GM21786 (cell line): ENCODE measurements at regions not wholly inside any gene's neighbourhood (a gene's known extent, or its start where the extent isn't known, plus 50 kb on each side); places are given as distances from the start of the nearest gene placed in this dataset.
"Not testable (repeated sequence)": the region's sequence is repeated elsewhere in the genome, so short reads cannot be mapped to it uniquely, and the experiment has no call there.

ENCODE experiments used
- ATAC-seq: cut with Tn5 transposase; IDR thresholded peaks from one replicate; pipeline ENCODE4 v1.9.1; 2021; ENCODE audit not compliant: unreplicated experiment

- ATAC-seq: no peak
Measured at GRCh38 chr20:29687438-29687837, 1570.0 kb upstream of the DEFB115 start.

DNA sequence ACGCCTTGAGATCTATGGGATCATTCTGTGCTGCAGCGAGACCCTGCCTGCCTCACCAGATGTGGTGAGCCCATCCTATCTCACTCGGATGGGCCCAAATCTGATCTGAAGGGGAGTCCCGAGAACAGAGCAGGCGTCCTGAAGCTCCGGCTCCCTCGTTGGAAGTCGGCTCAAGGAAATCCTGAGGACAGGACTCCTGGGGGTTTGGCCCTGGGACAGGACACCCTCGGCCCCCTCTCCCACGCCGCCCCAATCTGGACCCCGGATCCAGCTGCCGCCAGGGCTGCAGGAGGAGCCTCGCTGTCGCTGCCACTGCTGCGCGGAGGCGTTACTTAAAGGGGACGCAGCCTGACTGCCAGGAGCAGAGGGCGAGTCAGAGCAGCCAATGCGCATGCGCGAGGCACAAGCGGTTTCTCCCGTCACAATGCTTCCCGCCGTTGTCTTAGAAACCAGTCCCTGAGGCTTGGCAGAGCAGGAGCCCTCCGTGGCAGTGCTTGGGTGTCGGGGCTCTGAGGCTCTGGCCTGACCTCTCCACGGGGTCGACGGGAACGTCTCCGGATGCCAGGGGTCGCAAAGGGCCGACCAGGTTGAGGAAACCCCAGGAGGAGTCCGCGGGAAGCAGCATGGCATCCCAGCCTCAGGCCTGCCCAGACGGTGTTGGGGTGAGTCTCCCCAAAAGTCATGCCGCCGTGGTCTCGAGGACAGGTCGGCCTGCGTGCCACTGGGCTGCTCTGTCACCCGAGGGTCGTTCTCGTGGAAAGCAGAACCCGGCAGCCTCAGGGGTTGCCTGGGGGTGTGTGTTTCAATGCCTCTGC lies 1567.8 kb upstream of the DEFB115 start:
- no peak for ATAC-seq

- ATAC-seq: no peak
Measured at GRCh38 chr20:29690274-29690673, 1567.2 kb upstream of the DEFB115 start.

DNA sequence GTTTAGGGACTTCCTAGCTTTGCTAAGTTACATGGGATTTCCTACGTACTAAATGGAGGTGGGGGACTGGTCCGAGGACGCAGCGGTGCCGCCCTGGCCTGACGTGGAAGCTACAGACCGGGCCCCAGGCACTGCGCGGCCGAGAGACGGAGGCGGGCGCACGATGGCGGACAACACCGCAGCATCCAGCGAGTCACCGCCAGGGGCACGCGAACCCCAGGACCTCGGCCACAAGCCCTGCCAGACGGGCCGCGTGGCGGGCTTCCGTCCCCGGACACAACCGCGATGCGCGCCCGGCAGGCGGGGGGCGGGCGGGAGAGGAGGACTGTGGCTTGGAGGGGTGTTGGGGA lies 1516.9 kb upstream of the DEFB115 start:
- no peak for ATAC-seq

DNA sequence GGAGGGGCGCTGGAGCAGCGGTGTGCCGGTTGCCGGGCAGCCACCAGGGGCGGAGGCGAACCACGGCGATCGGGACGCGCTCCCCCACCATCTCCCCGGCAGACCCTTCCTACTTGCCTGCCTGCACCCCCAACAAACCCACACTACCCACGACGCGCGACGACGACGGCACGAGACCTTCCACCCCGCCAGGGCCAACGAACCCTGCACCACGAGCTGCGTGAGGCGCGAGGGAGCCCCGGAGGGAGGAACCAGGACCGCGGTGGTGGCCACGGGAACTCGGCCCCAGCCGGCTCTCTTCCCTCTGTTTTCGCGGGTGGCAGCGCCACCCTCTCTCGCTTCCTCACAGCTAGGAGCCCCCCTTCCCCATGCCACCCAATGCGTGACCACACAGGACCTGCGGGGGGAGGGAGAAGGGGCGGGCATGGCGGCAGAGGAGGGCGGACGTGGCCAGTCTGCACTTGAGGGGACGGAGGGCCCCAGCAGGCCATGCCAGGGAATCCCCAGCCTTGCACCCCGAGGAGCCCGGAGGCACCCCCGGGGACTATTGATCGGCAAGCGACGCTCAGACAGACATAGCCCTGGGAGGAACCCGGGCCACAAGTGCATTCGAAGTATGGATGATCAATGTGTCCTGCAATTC lies 1516.4 kb upstream of the DEFB115 start:
- ATAC-seq: no peak

GRCh38 chr20:29741594-29741893 lies 1515.9 kb upstream of the DEFB115 start:
- no peak for ATAC-seq

DNA sequence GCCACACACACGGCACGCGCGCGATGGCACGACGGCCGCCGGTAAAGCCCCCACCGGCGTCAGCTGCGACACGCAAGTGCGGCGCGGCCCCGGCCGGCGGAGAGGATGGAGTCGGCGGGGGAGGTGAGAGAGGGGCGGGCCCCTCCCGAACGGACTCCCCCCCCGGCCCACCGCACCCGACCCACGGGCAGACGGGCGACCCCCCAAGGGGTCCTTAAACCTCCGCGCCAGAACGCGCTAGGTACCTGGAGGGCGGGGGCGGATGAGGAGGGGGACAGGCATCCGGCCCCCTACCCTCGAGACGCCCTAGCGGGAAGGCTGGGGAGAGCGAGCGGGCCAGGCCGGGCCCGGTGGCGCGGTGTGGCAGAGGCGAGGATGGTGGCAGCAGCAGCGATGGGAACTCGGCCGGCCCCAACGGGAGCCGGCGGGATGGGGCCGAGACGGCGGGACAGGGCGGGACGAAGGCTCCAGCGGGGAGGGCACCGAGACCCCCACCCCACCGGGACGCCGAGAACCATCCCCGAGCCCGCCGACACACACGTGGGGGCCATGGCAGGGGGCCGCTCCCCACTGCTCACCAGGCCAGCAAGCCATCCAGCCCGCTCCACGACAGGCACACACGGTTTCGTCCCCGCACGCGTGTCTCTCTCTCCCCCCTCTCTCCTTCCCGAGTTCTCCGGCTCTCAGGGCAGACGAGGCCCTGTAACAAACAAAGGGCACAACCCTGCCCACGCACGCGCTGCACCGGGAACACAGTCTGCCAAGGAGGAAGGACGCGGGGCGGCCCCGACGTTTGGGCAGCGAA lies 1515.4 kb upstream of the DEFB115 start:
- ATAC-seq: no peak

DNA sequence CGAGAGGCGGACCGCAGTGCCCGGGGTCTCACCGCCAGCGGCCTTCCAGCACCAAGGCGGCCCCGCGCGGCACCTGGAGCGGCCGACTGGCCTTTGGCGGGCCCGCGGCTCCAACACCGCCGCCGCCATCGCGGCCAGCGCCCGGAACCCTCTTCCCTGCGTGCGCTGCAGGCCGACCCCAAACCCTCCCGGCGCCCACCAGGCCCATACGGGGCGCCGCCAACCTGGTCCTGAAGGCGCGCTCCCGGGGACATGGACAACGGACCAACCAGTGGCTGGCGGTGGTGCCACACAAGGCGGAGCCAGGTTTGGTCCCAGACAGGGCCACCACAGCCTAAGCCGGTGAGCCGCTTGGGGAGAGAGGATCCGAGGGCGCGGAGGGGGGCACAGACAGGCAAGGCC lies 1514.8 kb upstream of the DEFB115 start:
- no peak for ATAC-seq

DNA sequence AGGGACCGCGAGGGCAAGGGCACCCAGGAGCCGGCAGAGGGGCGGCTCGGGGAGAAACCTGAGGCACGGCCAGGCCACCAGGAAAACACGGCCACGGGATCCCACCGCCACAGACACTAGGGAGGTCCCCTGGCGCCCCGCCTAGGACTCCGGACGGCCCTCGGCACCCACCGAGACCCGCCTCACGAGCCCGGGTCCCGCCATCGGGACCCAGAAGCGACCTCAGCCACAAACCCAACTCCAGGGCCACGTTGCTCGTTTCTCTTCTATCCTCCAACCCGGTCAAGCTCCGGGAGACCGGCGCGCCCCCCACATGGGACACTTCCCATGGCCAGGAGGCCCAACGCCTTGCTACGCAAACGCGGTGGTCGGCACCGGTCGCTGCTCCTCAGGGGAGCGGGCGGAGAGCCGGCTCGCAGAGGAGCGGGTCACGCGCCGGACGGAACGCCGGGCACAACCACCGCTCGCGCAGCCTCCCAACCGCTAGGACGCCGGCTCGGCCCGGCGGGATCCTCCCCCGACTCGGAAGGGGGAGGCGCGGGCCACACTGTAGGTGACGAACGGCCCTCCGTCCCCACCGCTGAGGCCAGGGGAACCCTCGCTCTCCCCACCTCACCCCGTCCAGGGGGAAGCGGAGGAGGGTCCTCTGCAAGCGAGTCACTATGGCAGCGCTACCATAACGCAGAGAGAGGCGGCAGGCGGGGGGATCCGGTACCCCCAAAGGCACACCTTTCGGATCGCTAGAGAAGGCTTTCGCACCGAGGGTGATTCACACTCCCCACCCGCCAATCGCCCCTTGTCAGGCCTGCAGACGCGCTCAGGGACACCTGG lies 1514.1 kb upstream of the DEFB115 start:
- no peak for ATAC-seq

DNA sequence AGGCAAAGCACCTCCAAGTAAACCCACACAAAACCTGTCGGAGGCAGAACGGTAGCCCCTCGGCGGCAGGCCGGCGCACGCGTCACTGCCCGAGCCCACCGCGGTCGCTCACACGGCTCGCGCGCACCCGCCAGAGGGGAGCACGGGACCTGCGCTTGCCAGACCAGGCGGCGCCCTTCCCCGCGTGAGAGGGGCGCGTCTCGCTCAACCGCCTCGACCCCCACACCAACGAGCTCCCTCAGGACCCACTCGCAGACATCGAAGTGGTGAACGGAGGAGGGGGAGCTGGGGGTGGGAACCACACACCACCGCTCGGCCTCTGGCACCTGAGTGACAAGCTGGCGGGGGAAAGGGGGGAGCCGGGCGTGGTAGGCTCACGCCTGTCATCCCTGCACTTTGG lies 1513.4 kb upstream of the DEFB115 start:
- ATAC-seq: no peak

DNA sequence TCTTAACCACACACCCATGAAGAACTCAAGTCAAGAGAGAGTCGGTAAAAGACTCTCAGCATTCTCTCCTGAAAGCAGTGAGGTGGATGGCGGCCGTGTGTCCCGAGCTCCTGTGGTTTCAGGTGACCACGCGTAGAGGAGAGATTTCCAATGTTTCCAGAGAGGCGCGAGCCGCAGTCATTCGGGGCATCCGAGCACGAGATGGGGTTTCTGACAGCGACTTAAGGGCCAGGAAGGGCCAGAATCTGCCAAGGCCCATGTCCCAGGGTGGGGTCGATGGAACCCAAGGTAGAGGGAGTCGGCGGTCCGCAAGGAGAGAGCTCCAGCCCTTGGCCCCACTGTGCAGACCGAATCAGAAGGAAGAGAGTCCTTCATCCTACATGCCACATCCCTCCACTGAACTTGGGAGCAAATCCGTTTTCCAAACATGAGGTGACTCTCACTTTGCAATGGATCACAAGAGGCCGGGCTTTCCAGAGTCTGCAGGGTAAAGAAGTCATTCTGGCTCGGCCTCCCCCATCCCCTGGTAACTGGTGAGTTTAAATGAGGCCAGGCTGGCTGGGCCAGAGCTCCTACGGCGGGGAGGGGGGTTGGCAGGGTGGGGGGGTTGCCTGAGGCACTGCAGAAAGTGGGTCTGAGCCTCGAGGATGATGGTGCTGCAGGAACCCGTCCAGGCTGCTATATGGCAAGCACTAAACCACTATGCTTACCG lies 1511.8 kb upstream of the DEFB115 start:
- not testable (repeated sequence) for ATAC-seq

- ATAC-seq: no peak
Measured at GRCh38 chr20:29750268-29750899, 1507.1 kb upstream of the DEFB115 start.

GRCh38 chr20:29752644-29753425 lies 1504.6 kb upstream of the DEFB115 start:
- not testable (repeated sequence) for ATAC-seq

DNA sequence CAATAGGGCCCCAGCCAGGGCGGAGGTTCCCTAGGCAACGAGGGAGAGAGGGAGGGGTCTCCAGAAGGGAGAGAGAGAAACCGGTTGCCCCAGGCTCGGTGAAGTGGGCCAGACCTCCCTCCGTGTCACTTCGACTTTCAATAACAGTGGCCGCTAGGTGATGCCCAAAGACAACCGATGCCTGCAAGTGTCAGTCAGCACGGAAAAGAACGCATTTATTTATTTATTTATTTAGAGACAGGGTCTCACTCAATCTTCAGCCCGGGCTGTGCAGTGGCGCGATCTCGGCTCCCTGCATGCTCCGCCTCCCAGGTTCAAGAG lies 1504.1 kb upstream of the DEFB115 start:
- ATAC-seq: not testable (repeated sequence)

DNA sequence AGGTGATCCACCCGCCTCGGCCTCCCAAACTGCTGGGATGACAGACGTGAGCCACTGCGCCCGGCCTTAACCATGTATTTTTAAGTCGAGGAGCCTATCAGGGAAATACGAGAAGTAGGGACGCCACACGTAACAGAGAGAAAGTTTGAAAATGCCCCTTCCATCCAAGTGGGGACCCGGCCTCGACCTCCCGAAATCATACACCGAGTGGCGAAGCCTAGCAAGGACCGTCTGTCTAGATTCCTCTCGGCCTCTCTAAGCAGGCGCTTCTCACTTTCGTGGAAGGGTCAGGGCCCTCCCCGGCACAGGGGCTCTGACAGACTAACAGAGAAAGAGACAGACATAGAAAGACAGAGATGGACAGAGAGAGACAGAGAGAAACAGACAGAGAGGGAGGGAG lies 1503.6 kb upstream of the DEFB115 start:
- not testable (repeated sequence) for ATAC-seq

DNA sequence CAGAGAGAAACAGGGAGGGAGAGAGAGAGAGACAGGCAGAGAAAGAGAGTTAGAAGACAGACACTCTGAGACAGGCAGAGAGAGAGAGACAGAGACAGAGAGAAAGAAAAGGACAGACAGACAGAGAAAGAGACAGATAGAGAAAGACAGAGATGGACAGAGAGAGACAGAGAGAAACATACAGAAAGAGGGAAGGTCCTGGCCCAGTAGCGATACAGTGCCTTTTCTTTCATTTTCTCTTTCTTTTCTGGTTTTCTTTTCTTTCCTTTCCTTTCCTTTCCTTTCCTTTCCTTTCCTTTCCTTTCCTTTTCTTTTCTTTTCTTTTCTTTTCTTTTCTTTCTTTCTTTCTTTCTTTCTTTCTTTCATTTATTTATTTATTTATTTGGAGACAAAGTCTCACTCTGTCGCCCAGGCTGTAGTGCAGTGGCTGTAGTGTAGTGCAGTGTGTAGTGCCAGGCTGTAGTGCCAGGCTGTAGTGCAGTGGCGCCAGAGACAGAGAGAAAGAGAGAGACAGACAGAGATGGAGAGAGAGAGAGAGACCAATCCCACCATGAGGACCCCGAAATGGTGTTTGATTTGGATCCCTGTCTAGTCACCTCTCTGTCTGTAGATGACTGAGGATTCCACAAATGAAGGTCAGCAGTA lies 1501.5 kb upstream of the DEFB115 start:
- ATAC-seq: not testable (repeated sequence)

DNA sequence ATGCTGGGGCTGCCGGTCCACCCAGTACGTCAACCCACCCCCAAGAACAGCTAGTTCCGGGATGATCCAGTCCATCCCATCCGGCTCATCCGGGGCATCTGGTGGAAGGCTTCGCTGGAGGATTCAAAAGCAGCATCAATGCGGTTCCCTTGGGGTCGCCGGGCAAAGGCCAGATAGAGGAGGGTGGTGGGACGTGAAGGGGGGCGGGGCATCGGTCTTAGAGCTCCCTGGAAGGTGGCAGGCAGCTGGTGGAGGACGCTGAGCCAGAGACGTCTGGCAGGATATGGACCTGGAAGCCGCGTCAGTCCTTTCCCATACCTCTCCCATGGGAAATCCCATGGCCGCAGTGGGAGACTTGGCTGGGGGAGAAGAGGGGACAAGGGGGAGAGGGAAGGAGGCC lies 1500.8 kb upstream of the DEFB115 start:
- no peak for ATAC-seq

DNA sequence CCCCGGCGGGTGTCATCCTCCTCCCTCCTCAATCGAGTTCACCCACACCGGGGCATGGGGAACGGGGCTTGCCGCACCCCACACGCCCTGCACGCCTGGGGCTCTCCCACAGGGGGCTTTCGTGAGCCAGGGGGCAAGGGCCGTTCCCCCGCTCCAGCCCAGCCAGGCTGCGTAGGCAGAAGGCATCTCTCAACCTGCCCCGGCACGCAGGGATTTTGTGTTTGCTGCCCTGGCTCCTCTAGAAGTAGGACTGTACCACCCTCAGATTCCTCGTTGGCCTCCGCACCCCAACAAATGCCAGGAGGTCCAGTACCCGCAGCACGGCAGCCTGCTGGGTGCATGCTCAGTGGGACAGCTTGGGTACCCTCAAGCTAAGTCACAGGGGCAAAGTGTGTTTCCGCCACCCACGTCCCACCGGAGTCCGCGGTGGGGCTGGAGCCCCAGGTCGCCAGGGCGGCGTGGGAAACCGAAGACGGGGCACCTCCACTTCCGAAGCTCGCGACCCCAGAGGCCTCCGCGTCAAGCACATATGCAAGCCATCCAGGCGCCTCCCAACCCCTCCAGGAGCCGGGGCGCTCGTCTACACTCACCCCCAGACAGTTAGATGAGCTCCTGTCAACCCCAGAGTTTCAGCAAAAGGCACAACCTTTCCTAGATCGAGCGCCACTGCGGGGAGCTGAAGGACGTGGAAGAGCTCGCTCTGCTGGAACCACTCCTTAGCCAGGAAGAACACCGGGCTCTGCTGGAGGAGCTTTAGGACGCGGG lies 1495.7 kb upstream of the DEFB115 start:
- ATAC-seq: not testable (repeated sequence)
